K562 (cell line): ENCODE measurements at regions not wholly inside any gene's neighbourhood (a gene's known extent, or its start where the extent isn't known, plus 50 kb on each side); places are given as distances from the start of the nearest gene placed in this dataset.

ENCODE experiments used
- ATAC-seq: fragments of 200-7000 bp; cut with Tn5 transposase; 3 replicates; pipeline ENCODE4 v1.9.1; 2020; ENCODE audit warnings: moderate library complexity
- BruUV-seq: library from RNA; stranded (reverse); fragments of 400-500 nt; replicated peaks from 2 replicates; lab custom pipeline; 2021; lab: Mats Ljungman, UMichigan
- CTCF ChIA-PET: fragments of 300-600 bp; formaldehyde crosslinking; extraction: SDS; loops from one replicate; lab custom pipeline; 2021; ENCODE audit warnings: low intra/inter-chr PET ratio; lab: Yijun Ruan, JAX
- POLR2A ChIA-PET: fragments of 300-600, 350-650 bp; sonication (Branson Sonifier 250); formaldehyde crosslinking; extraction: SDS; loops from one replicate; lab custom pipeline; 2021; ENCODE audit warnings: antibody characterized with exemption, inconsistent platforms; lab: Yijun Ruan, JAX
- DNase-seq, 4 experiments: peaks; one replicate each; pipeline versions ENCODE4 v3.0.0 to v3.0.0-alpha.2; 2011 to 2018; ENCODE audit warnings: low spot score in 3 of 4, mixed read lengths in 3 of 4; ENCODE audit errors: extremely low read depth in 1 of 4
- FAIRE-seq: peaks from 2 replicates; lab custom pipeline; 2011; peaks lifted over from hg19 to GRCh38; lab: Jason Lieb, UNC
- H2AFZ ChIP-seq: 2 replicates; pipeline ENCODE4 v1.6.0; 2011; ENCODE audit warnings: low read depth, low read length, control low read depth, inconsistent platforms
- H3K27ac ChIP-seq: fragments of 200-600 bp; 3 replicates; pipeline ENCODE4 v1.8.0; 2011; ENCODE audit warnings: low read depth, mild to moderate bottlenecking, control low read depth, inconsistent platforms, low read length, moderate library complexity, mixed read lengths; ENCODE audit errors: extremely low read depth
- H3K27me3 ChIP-seq, 2 experiments: fragments of 300-600 bp in 1 of 2; 2 replicates in 1 of 2; 3 replicates in 1 of 2; pipeline versions ENCODE4 v1.6.0 to v1.8.0; 2011; ENCODE audit warnings: inconsistent platforms in 2 of 2, low read length in 2 of 2, mild to moderate bottlenecking in 1 of 2, mixed read lengths in 1 of 2, moderate library complexity in 1 of 2; ENCODE audit not compliant: control insufficient read depth in 2 of 2, insufficient read depth in 2 of 2
- H3K36me3 ChIP-seq: fragments of 300-600 bp; 3 replicates; pipeline ENCODE4 v1.8.0; 2011; ENCODE audit warnings: mild to moderate bottlenecking, low read length, inconsistent platforms; ENCODE audit not compliant: control insufficient read depth, insufficient read depth
- H3K4me1 ChIP-seq, 2 experiments: fragments of 200-600 bp in 1 of 2; replicated peaks in 1 of 2; 2 replicates in 1 of 2; 3 replicates in 1 of 2; pipeline versions ENCODE4 v1.5.1 to v1.8.0; 2011; ENCODE audit warnings: inconsistent platforms in 2 of 2, low read length in 2 of 2, mild to moderate bottlenecking in 1 of 2, mixed read lengths in 1 of 2, moderate library complexity in 1 of 2; ENCODE audit not compliant: control insufficient read depth in 2 of 2, insufficient read depth in 2 of 2
- H3K4me2 ChIP-seq: 2 replicates; pipeline ENCODE4 v1.6.1; 2011; ENCODE audit warnings: low read length, control low read depth, inconsistent platforms, mixed read lengths; ENCODE audit not compliant: insufficient read depth
- H3K4me3 ChIP-seq: fragments of 200-600 bp; sonication (generic), shearing (Covaris generic); 2 replicates; pipeline ENCODE4 v1.5.1; 2016; ENCODE audit warnings: control low read depth, inconsistent platforms
- H3K79me2 ChIP-seq: fragments of 200-600 bp; 3 replicates; pipeline ENCODE4 v1.8.0; 2011; ENCODE audit warnings: low read length, inconsistent platforms; ENCODE audit not compliant: control insufficient read depth, insufficient read depth
- H3K9ac ChIP-seq, 2 experiments: 2 replicates each; pipeline versions ENCODE4 v1.6.0 to v1.6.1; 2011; ENCODE audit warnings: low read depth in 2 of 2, low read length in 2 of 2, control low read depth in 1 of 2, inconsistent platforms in 1 of 2, mild to moderate bottlenecking in 1 of 2, mixed read lengths in 1 of 2; ENCODE audit not compliant: insufficient read depth in 1 of 2
- H3K9me1 ChIP-seq: one replicate; pipeline ENCODE4 v1.6.0; 2011; ENCODE audit warnings: inconsistent platforms, mild to moderate bottlenecking, low read length, moderate library complexity; ENCODE audit not compliant: control insufficient read depth, insufficient read depth
- H3K9me3 ChIP-seq: replicated peaks from 2 replicates; pipeline ENCODE4 v1.5.1; 2011; ENCODE audit warnings: low read depth, low read length, inconsistent platforms; ENCODE audit not compliant: control insufficient read depth, insufficient read depth
- H4K20me1 ChIP-seq: replicated peaks from 2 replicates; pipeline ENCODE4 v1.6.1; 2011; ENCODE audit warnings: low read length, inconsistent platforms, mixed read lengths; ENCODE audit not compliant: control insufficient read depth, insufficient read depth
- CREM ChIP-seq: IDR thresholded peaks from 2 replicates; pipeline ENCODE4 v1.6.1; 2014; ENCODE audit warnings: antibody characterized with exemption, low read depth
- CXXC5 ChIP-seq: fragments of 250-450 bp; sonication (Bioruptor Pico); IDR thresholded peaks from 2 replicates; pipeline ENCODE4 v1.8.0; 2022; ENCODE audit warnings: inconsistent platforms, mild to moderate bottlenecking, moderate library complexity
- HINFP ChIP-seq: fragments of 450-650 bp; conservative IDR thresholded peaks from 2 replicates; pipeline ENCODE4 v1.6.1; 2016; ENCODE audit warnings: missing genetic modification characterization, low read depth, mild to moderate bottlenecking, control low read depth, missing compliant biosample characterization
- IRF2 ChIP-seq: sonication (generic); formaldehyde crosslinking; IDR thresholded peaks from 2 replicates; pipeline ENCODE4 v1.8.1; 2022; ENCODE audit warnings: mild to moderate bottlenecking, missing genetic modification reagents
- KDM4B ChIP-seq, 2 experiments: fragments of 450-650 bp in 1 of 2; sonication (generic) in 1 of 2; IDR thresholded peaks; 2 replicates each; pipeline ENCODE4 v1.6.1; 2016 to 2017; ENCODE audit warnings: borderline replicate concordance in 2 of 2, antibody characterized with exemption in 1 of 2, low read depth in 1 of 2, mild to moderate bottlenecking in 1 of 2
- MAZ ChIP-seq, 2 experiments: fragments of 450-650 bp in 1 of 2; sonication (generic) in 1 of 2; formaldehyde crosslinking; IDR thresholded peaks in 1 of 2; conservative IDR thresholded peaks in 1 of 2; 2 replicates each; pipeline versions ENCODE4 v1.4.0 to v1.5.0; 2020; ENCODE audit warnings: mild to moderate bottlenecking in 1 of 2, missing genetic modification reagents in 1 of 2
- RBBP5 ChIP-seq: fragments of 200-600 bp; sonication (generic); IDR thresholded peaks from 2 replicates; pipeline ENCODE4 v1.6.1; 2012; ENCODE audit warnings: borderline replicate concordance, mild to moderate bottlenecking, low read length, control low read depth, inconsistent platforms; ENCODE audit not compliant: insufficient read depth, poor library complexity, severe bottlenecking
- SETDB1 ChIP-seq: IDR thresholded peaks from one replicate; pipeline ENCODE4 v1.6.1; 2012; ENCODE audit warnings: low read length, control low read depth, inconsistent platforms
- WHSC1 ChIP-seq: IDR thresholded peaks from one replicate; pipeline ENCODE4 v1.6.1; 2012; ENCODE audit warnings: low read length, control low read depth, inconsistent platforms
- ZNF165 ChIP-seq: fragments of 250-450 bp; sonication (Bioruptor Pico); IDR thresholded peaks from 2 replicates; pipeline ENCODE4 v1.4.0; 2020; ENCODE audit warnings: borderline replicate concordance
- ZNF586 ChIP-seq: fragments of 450-650 bp; formaldehyde crosslinking; conservative IDR thresholded peaks from 2 replicates; pipeline ENCODE4 v1.4.0; 2020; ENCODE audit warnings: mild to moderate bottlenecking, moderate library complexity
- WGBS: fragments of 100-300 bp; shearing (Covaris generic); methylation state at CpG from one replicate; pipeline ENCODE4 v1.1.6; 2016; ENCODE audit warnings: low coverage, mixed read lengths; ENCODE audit not compliant: insufficient coverage; ENCODE audit errors: missing lambda C conversion rate; 5-methylcytosine and 5-hydroxymethylcytosine counted together
- in situ Hi-C: fragments of 300-500 bp; cut with MboI; formaldehyde crosslinking; loops from 4 replicates; pipeline ENCODE4 v1.15.0; 2018; ENCODE audit warnings: inconsistent platforms, mixed read lengths
- intact Hi-C: fragments of 100-400 bp; cut with micrococcal nuclease; formaldehyde crosslinking; loops from 2 replicates; pipeline ENCODE4 v1.14.2; 2022
- TF ChIP-seq, protein P1 (sequence below): sonication (generic); formaldehyde crosslinking; IDR thresholded peaks from 2 replicates; pipeline ENCODE4 v1.8.0; 2022; ENCODE audit warnings: mild to moderate bottlenecking, missing genetic modification reagents, borderline replicate concordance

DNA sequence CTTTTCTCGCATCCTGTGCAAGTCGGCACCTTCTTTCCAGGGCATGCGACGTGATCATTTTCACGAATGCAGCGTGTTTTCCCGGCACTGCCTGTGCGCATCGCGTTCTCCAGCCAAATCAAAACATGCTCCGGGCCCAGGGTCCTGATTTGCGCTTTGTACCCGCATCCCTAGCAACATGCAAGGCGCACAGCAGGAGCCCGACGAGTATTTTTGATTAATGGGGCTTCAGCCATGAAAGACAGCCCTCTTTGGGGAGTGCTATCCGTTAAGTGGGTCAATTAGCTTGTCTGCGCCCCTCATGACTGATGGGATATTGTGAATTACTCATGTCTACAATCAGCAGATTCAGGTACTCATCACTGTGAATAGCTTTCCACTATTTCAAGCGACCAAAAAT, 243.3 kb upstream of the RNF32 start:
- BruUV-seq, result no TSS peak
- FAIRE-seq, result no peak
- ATAC-seq, result no peak
- intact Hi-C loops, result no loop called here
- Histone ChIP-seq H3K27ac (no peak overlapping the region), H2AFZ (no peak overlapping the region), H3K79me2 (no peaks in the 10 kb centered on the region), H3K9ac (no peak overlapping the region), H3K9me3 (no peaks in the 10 kb centered on the region), H3K4me3 (no peak overlapping the region)
- ChIA-PET POLR2A (interaction anchor here (0.5 kb wide), 1 partner anchor 1637 kb away, joined by 3 read pairs; no protein-coding TSS in a partner anchor), CTCF (no interaction called here)
- in situ Hi-C loops, result no loop called here
- TF ChIP-seq SETDB1 (no peak), ZNF586 (no peak), HINFP (tag) (no peak)
- TF ChIP-seq, all 486 proteins: peak for 0
- Histone ChIP-seq H4K20me1 (no peaks in the 10 kb centered on the region; the same call in 1 of the 2 replicates), H3K4me1 (no peaks in the 10 kb centered on the region; a peak in 1 of 5 replicates), H3K36me3 (no peaks in the 10 kb centered on the region), H3K4me2 (no peak overlapping the region), H3K9me1 (no peaks in the 10 kb centered on the region), H3K27me3 (peaks cover 16 to 21% of the 10 kb centered on the region in 2 experiments; a peak in 3 of 5 replicates)
- DNase-seq, result no peak
- WGBS, result 9% methylated on average over 19 of the region's 19 CpGs

GRCh38 chr7:156389116-156389692, 251.4 kb upstream of the RNF32 start:
- intact Hi-C loops, result no loop called here
- no TSS peak for BruUV-seq
- Histone ChIP-seq H3K9ac (no peak overlapping the region), H3K9me1 (no peaks in the 10 kb centered on the region), H3K27ac (no peak overlapping the region), H3K9me3 (no peaks in the 10 kb centered on the region), H2AFZ (no peak overlapping the region), H3K79me2 (no peaks in the 10 kb centered on the region), H3K4me2 (no peak overlapping the region), H3K36me3 (no peaks in the 10 kb centered on the region), H3K4me1 (no peaks in the 10 kb centered on the region), H4K20me1 (peaks cover 6% of the 10 kb centered on the region; the same call in 1 of the 2 replicates), H3K4me3 (no peak overlapping the region), H3K27me3 (peaks cover 18 to 56% of the 10 kb centered on the region in 2 experiments; a peak in 4 of 5 replicates)
- in situ Hi-C loops, result no loop called here
- no peak for ATAC-seq
- DNase-seq, result no peak
- ChIA-PET CTCF (no interaction called here), POLR2A (interaction anchor here (0.8 kb wide), 1 partner anchor 374 kb away, joined by 3 read pairs; no protein-coding TSS in a partner anchor)
- WGBS, result 3% methylated on average over 24 of the region's 24 CpGs
- no peak for FAIRE-seq
- TF ChIP-seq IRF2 (no peak), MAZ (CRISPR knock-in tag; conservative IDR thresholded peaks at IDR 0.05 in 1 of 2, IDR thresholded peaks at IDR 0.05 in 1 of 2) (no peak), CXXC5 (CRISPR knock-in tag) (no peak), WHSC1 (no peak), KDM4B (IDR thresholded peaks at IDR 0.05; ENCODE audit: borderline replicate concordance in 2 of 2, low read depth in 1 of 2) (no peak), CREM (no peak), RBBP5 (no peak), ZNF165 (CRISPR knock-in tag) (no peak)
- TF ChIP-seq, protein P1, sequence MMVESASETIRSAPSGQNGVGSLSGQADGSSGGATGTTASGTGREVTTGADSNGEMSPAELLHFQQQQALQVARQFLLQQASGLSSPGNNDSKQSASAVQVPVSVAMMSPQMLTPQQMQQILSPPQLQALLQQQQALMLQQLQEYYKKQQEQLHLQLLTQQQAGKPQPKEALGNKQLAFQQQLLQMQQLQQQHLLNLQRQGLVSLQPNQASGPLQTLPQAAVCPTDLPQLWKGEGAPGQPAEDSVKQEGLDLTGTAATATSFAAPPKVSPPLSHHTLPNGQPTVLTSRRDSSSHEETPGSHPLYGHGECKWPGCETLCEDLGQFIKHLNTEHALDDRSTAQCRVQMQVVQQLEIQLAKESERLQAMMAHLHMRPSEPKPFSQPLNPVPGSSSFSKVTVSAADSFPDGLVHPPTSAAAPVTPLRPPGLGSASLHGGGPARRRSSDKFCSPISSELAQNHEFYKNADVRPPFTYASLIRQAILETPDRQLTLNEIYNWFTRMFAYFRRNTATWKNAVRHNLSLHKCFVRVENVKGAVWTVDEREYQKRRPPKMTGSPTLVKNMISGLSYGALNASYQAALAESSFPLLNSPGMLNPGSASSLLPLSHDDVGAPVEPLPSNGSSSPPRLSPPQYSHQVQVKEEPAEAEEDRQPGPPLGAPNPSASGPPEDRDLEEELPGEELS (CRISPR knock-in tag), result no peak
